ENCODE measurements at regions not wholly inside any gene's neighbourhood (a gene's known extent, or its start where the extent isn't known, plus 50 kb on each side); places are given as distances from the start of the nearest gene placed in this dataset.
"Not testable (repeated sequence)": the region's sequence is repeated elsewhere in the genome, so short reads cannot be mapped to it uniquely, and the experiment has no call there.

GRCh38 chr4:180360113-180360512, 1883.1 kb upstream of the TENM3 start:
- not testable (repeated sequence) for DNase-seq

DNA sequence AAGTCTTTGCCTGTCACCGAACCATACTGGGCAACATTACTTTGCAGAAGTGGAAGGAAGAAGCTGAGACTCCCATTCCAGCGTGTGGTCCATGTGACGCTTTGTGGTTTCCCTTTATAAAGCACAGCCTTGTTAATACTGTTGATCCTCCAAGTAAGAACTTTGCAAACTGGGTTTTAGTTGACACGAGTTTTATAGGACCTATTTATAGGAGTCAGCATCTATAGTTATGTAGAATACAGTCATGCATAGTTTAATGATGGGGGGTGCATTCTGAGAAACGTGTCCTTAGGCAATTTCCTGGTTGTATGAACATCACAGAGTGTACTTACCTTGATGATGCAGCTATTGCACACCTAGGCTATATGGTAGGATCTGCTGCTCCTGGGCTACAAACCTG, 1879.4 kb upstream of the TENM3 start:
- DNase-seq = no peak

DNA sequence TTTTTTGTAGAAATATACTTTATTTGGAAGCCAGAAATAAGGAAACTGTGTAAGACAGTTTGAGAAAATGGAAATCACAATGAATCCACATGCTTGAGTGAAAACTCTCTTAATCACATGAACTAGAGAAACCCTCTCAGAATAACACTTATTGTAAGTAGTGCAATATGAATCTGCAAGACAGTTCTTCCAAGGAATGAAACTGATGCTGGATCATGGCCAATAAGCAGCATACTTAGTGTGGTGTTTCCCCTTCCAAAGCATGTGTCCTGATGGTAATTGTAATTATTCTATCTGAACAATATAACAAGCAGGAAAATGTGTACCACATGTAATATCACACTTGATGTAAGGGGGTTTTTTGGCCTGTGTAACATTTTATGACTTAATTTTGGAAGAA, 1870.5 kb upstream of the TENM3 start:
- no peak for DNase-seq

DNA sequence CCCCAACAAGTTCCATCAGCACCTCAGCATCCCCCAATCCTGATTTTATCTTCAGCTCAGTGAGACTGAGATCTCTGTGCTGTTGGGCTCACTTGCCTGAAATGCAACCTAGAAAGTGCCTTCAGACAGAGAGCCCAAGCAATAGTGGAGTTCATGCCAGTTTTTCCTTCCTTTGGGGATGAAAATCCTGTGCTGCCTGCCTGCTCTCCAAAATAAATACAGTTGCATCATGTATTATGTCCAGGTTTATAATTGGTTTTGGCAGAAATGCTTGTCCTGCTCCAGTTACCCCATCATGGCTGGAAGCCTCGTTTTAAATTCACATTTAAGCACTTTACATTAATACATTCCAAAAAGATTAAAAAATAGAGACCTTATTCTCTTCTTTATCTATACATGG, 1865.5 kb upstream of the TENM3 start:
- DNase-seq = no peak

DNA sequence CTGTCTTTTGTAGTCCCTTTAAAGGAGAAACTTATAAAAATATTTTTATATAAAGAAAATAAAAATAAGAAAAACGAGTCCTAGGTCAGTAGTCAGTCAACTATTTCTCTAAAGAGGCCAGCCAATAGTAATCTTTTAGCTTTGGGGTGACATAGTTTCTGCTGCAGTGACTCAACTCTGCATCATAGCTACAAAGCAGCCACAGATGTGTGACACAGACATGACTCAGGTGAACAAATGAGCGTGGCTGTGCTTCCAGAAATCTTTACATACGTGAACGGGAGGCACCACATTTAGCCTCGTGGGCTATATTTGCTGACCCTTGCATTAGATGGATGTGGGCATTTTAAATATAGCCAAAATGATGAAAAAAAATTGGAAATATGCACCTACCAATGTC, 1862.5 kb upstream of the TENM3 start:
- no peak for DNase-seq

DNA sequence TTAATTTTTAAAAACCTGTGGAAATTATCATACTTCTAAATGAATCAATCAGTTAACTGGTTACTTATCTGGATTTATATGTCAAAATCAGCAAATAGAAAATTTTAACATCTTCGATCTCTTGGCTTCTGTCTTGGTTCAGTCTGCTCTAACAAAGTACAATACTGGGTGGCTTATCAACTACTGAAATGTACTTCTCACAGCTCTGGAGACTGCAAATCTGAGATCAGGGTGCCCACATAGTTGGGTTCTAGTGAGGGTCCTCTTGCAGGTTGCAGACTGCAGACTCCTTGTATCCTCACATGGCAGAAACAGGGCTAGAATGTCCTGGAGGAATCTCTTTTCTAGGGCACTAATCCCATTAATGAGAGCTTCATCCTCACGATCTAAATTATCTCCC, 1851.6 kb upstream of the TENM3 start:
- no peak for DNase-seq

GRCh38 chr4:180394312-180394711, 1848.9 kb upstream of the TENM3 start:
- no peak for DNase-seq

DNA sequence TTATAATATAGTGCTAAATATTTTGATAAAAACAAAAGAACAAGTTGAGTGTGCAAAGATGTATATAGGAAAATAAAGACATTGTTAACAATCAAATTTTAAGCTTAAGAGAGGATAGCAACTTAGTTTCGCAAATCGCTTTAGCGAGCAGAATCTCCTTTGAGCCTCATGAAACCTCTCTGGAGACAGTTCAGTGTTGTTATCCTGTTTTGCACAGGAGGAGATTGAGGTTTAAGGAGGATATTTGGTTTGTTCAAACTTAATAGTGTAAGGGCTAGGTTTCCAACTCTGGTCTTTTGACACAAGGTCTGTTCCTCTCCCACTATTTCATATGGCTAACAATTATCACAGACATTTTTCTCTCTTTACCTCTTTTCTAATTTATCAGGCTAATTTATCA, 1848.5 kb upstream of the TENM3 start:
- DNase-seq = no peak

DNA sequence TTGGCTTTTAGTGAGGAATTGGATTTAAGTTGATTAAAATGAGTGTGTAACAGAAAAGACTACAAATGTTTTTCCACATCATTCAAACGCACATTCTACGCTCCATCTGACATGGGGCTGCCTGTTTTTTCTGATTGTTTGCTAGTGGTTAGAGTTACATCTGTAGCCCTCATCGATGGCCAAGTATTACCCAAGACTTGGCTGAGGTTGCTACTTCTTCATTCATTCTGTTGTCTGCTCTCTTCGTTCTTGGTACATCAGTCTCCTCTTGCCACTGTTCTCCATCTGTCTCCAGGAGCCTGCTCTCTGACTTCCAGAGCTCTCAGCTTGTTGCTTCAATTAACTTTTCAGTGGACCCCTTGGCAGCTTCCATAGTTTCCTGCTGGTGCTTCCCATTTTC, 1844.6 kb upstream of the TENM3 start:
- no peak for DNase-seq

- no peak for DNase-seq
Measured at GRCh38 chr4:180407275-180407885, 1835.8 kb upstream of the TENM3 start.

DNA sequence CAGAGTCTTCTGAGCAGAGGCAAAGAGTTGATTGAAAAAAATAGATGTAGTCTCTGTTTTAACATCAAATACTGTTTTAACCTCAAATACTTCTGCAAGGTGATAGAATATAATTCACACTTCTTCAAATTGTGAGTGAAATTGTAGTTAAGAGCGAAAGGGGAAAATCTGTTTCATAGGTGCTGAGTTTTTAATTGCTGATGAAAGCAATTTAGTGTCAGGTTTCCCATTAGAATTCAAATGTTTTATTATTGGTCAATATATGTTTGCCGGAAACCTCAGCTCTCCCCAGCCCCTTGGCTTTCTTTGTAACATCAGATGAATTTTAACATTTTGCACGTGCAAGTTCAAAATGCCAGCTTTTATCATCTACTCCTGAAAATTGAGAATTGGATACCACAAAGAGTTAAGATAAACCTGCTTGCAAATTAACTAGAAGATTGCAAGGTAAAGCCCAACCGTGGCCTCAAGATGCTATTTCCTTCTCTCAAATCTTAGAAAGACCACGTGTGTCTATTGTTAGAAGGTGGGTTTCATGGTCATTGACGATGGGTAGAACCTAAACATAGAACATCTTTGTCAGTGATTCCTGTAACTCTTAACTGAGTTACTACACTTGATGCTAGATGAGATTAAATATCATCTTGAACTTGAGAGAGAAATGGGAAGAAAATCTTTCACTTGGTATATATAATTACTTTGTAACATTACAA, 1824.2 kb upstream of the TENM3 start:
- DNase-seq = no peak

GRCh38 chr4:180422989-180423711, 1820.1 kb upstream of the TENM3 start:
- DNase-seq = no peak

GRCh38 chr4:180423712-180424057, 1819.5 kb upstream of the TENM3 start:
- no peak for DNase-seq

GRCh38 chr4:180426938-180427337, 1816.3 kb upstream of the TENM3 start:
- DNase-seq = no peak

GRCh38 chr4:180430283-180430682, 1812.9 kb upstream of the TENM3 start:
- no peak for DNase-seq

- no peak for DNase-seq
Measured at GRCh38 chr4:180434131-180434895, 1808.9 kb upstream of the TENM3 start.

DNA sequence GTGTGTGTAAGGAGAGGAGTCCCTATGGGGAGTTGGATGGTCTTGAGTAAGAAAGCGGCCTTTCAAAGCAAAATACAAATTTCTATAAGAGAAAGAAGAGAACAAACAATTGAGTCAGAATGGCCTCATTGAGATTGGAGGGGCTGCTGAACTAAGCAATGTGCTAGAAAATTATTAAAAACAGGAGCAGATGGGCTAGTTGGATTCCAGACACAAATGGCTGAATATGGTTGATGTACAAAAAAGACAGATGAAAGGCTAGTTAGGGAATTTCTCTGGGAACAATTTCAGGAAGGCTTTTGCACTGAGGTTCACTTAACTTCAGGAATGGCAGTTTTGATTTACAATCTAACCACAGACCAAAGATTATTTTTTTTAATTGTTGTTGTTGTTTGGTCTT, 1806.8 kb upstream of the TENM3 start:
- no peak for DNase-seq

DNA sequence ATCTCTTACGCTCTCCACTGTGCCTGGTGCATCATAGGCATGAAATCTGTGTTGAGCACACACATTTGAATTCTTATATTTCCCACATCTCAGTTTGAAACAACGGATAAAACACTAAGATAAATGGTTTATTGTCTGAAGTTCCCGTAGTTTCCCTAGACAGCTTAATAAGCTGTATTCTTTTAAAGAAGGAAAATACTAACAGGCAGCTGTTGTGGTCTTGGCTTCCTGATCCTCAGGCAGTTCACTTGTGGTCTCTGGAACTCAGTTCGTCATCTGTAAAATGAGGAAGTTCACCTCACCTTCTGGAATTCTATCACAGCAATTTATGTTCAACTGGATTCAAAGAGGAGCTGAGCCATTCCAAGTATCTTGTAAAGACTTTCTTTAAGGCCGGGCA, 1805.6 kb upstream of the TENM3 start:
- DNase-seq = no peak

DNA sequence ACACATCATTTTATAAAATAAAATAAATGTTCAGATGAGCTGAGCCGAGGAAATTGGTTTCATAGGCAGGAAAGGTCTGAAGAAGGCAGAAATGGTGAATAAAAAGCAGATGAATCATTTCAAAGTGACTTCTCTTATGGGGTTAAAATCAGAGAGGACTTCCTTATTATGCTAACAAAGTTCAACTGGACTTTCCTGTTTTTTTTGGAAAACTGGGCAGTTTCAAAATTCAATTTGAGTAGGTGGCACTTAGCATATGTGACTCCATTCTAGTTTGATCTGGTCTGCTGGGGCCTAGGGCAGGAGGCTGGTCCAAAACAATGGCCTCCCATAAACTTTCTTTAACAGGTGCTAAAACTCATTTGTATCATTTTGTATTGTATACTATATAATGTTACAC, 1794.9 kb upstream of the TENM3 start:
- no peak for DNase-seq

- no peak for DNase-seq
Measured at GRCh38 chr4:180449395-180449956, 1793.7 kb upstream of the TENM3 start.

- DNase-seq = no peak
Measured at GRCh38 chr4:180455226-180455625, 1788.0 kb upstream of the TENM3 start.

DNA sequence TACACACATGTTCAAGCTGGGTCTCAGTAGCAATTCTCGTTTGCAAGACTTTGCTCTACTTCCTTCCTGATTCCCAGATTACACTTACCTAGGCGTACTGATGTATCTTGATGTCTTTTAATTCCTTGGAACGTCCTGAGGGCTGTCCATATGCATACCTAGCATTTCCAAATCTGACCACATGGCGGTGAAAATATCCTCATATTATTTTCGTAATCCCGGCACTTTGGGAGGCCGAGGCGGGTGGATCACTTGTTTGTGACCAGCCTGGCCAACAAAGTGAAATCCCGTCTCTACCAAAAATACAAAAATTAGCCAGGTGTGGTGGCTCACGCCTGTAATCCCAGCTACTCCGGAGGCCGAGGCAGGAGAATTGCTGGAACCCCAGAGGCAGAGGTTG, 1786.3 kb upstream of the TENM3 start:
- no peak for DNase-seq

DNA sequence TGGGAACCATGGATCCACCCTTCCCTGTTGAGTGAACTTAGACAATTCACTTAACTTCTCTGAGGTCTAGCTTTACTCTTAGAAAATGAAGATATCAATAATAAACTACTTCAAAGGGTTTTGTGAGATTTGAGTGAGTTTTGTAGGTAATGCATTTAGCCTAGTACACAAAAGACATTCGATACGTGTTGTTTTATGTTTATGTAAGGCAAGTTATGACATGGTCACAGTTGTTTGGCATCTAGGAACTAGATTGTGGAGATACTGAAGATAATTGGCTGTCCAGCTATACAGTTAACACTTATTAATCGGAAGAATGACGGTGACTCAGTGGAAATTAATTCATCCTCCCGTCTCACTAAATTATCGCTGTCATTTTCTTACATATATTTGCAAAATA, 1781.1 kb upstream of the TENM3 start:
- no peak for DNase-seq

Measured in CD4-positive, alpha-beta T cell treated with Interleukin-10 for 1 hour (primary cell).